Posterior vena cava (tissue), 2 donors: ENCODE measurements at regions not wholly inside any gene's neighbourhood (a gene's known extent, or its start where the extent isn't known, plus 50 kb on each side); places are given as distances from the start of the nearest gene placed in this dataset.
"Not testable (repeated sequence)": the region's sequence is repeated elsewhere in the genome, so short reads cannot be mapped to it uniquely, and the experiment has no call there.

ENCODE experiments used
- DNase-seq: peaks from one replicate; pipeline ENCODE4 v3.0.0-alpha.2; 2020; ENCODE audit warnings: low spot score
- intact Hi-C, 2 donors: fragments of 100-400 bp; cut with DNase I; formaldehyde crosslinking; loops; one replicate each; pipeline versions ENCODE4 v1.14.1 to v1.14.2; 2022 to 2023
- donor health status: DM: yes; HTN: yes; CAD: no.
- donor health status: DM: yes; HTN: yes; CAD: no.

GRCh38 chr1:208343226-208343625 is 99.0 kb upstream of the PLXNA2 start:
- DNase-seq, result no peak
- intact Hi-C loops, result no loop called here

DNA sequence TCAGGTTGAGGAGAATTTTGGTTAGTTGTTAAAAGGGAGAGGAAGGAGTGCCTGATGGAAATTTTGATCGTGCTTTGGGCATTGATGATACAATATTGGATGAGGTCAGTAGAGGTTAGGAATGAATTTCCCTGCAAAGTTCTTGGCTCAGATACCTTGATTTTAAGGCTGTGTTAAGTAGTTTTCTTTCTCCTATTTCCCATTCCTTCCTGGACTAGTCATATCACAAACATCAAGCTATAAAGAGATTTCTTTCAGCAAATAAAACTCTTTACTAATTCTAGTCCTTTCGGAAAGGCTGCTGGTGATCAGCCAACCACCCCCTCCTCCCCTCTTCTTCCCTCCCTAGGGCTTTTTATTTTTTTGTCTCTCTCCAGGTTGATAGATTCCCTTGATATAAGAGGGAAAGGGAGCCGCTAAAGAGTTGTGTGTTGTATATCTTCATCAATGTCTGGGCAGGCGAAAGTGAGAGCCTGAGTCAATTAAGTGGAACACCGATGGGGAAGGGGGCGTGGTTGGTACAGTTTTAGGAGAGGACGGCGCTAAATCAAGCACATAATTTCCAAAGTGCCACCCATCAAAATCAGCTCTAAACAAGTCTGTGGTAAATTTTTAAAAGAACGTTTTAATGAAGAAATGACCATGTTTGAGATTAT is 100.1 kb upstream of the PLXNA2 start:
- DNase-seq, result no peak
- intact Hi-C loops, result no loop called here

- no peak for DNase-seq
- intact Hi-C loops, result no loop called here
These were observed 103.0 kb upstream of the PLXNA2 start for GRCh38 chr1:208347191-208347590.

DNA sequence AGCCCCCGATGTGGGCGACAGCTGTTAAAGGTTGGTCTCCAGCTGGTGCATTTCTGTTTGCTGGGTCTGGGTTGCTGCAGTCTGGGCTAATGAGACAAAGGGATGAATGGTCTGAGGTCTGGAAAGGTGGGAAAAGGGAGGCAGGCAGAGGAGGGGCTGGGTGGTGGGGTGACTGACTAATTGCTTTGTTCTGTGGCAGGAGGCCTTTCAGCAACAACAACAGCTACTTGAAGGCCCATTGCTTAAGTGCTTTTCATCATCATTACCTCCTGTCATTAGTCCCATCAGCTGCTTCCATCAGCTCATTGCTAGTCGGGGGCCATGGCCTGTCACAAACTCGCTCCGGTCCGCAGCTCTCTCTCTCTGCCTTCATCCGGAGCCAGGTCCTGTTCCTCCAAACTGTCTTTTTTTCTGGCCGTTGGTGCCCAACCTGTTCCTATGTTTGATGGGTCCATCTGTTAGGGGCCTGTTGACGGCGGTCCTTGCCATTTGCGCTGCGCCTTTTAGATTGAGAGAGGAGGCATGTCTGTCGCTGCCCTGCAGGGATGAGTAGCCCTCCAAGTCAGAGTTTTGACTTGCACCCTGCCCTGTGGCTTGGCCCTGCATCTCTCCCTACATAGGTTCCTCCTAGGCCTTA is 105.6 kb upstream of the PLXNA2 start:
- intact Hi-C loops, result no loop called here
- DNase-seq, result no peak

GRCh38 chr1:208350815-208351214 is 106.6 kb upstream of the PLXNA2 start:
- intact Hi-C loops, result no loop called here
- no peak for DNase-seq

DNA sequence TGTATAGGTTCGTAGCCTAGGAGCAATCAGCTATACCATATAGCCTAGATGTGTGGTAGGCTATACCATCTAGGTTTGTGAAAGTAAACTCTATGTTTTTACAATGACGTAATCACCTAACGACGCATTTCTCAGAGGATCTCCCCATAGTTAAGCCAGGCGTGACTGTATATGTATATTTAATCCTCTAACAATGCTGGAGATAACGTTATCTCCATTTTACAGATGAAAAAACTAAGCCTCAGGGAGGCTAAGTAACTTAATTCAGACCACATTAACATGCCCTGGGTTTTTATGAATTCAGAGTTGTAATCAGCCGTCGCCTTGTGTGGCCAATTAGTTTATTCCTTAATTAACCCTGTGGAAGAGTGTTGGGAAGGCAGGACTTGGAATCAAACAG is 107.7 kb upstream of the PLXNA2 start:
- intact Hi-C loops, result no loop called here
- DNase-seq, result no peak

DNA sequence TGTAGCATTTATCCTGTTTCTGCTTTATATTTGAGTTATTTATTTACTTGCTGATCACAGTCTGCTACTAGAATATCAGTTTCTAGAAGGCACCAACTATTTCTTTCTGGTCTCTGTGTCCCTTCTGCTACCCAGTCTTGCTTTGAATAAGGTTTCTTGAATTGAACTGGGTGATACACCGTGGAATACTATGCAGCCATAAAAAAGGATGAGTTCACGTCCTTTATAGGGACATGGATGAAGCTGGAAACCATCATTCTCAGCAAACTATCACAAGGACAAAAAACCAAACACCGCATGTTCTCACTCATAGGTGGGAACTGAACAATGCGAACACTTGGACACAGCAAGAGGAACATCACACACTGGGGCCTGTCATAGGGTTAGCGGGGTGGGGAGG is 109.6 kb upstream of the PLXNA2 start:
- DNase-seq, intact Hi-C loops: not testable (repeated sequence)

DNA sequence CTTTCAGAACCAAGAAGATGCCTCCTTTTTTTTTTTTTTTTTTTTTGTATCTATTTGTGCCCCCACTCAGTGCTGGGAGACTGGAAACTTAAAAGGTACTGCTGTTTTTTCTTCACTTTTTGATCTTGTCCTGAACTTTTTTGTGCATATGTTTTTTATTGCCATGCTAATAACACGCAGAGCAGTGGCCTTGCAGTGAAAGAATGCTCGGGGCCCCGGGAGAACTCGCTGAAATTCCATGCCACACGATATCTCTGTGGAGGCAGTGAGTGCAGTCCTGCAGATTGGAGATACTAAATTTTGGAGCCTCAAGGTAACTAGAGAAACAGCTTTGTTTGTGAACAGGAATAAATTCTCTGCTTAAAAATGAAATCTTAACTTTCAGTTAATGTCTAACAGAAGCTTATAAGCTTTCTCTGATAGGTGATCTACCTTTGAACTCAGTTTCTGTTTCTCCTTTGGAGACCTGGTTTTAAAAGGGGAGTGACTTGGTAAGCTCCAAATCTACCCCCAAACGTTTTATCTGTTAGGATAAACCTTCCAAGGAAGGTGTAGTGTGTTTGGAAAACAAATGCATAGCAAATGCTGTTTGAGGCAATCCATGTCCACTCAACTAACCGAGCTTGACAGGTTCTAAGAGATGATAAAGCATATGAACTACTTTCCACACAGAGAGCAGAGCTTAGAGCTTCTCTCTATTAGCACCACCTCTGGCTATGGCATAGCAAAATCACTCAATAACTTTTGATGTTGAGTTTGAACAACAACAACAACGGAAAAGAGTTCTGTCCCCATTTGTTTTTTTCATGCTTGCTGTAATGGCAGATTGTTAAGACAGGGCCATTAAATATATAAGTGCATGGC is 113.7 kb upstream of the PLXNA2 start:
- DNase-seq, result no peak
- intact Hi-C loops, result no loop called here

GRCh38 chr1:208358651-208359050 is 114.5 kb upstream of the PLXNA2 start:
- intact Hi-C loops, result no loop called here
- no peak for DNase-seq

GRCh38 chr1:208362011-208362410 is 117.8 kb upstream of the PLXNA2 start:
- intact Hi-C loops, result no loop called here
- no peak for DNase-seq

DNA sequence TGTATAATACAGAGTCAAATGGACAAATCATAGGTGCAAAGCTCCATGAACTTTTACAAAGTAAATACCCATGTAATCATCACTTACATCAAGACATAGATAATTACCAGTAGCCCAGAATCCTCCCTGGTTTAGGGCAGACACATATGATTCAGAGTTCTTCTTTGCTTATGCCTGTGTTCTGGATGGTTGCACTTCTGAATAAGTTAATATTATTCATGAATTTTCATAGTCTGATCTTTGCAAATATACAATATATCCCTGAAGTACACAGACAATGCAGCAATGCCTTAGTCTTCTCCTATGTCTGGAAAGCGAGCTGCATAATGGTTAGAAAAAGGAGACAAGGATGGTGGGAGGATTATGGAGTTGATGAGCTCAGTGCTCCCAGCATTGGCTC is 122.4 kb upstream of the PLXNA2 start:
- DNase-seq, result no peak
- intact Hi-C loops, result no loop called here

GRCh38 chr1:208369045-208369444 is 124.9 kb upstream of the PLXNA2 start:
- intact Hi-C loops, result no loop called here
- no peak for DNase-seq

DNA sequence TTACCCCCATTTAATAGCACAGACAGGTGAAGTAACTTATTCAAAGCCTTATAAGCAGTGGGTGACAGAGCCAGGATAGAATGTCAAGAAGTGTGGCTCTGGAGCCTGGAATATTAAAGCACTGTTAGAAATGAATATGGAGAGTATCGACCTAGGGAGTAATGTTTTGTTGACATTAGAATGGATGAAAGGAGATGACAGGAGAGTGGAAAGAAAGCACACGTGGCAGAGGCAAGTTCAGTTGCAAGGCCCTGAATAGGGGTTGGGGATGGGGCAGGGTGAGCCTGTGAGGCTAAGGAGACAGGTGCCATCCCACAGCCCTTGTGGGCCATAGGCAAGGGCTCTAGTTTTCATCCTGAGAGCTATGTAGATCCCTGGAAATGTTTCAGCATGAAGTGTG is 125.5 kb upstream of the PLXNA2 start:
- no peak for DNase-seq
- intact Hi-C loops, result no loop called here

DNA sequence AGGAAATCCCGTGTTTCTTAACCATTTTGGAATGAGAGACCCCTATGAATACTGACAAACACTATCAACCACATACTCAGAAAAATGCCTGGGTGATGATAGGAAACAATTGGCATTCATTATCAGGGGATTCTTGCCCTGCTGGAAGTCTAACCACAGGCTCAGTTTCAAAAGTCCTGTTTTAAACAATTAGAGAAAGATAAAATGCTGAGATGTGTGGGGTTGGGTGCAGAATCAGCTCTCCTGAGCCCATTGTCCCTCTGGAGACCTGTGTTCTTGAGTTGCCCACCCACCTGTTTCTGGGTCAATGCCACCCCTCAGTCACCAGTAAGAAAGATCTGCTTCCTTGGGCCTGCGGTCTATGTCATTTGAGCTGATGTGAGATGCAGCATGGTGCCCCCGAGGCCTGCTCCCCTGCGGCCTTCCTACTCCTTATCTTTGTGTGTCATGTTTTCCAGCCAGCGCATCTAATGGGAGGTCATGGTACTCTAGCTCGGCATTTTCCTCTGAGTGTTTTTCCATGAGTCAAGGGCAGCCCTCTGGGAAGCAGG is 130.3 kb upstream of the PLXNA2 start:
- no peak for DNase-seq
- intact Hi-C loops, result no loop called here

GRCh38 chr1:208381481-208381880 is 137.3 kb upstream of the PLXNA2 start:
- intact Hi-C loops, result no loop called here
- no peak for DNase-seq

- no peak for DNase-seq
- intact Hi-C loops, result no loop called here
These were observed 144.0 kb upstream of the PLXNA2 start for GRCh38 chr1:208387908-208388811.

GRCh38 chr1:208393416-208393815 is 149.2 kb upstream of the PLXNA2 start:
- DNase-seq, result no peak
- intact Hi-C loops, result no loop called here

GRCh38 chr1:208393826-208394225 is 149.6 kb upstream of the PLXNA2 start:
- intact Hi-C loops, result no loop called here
- no peak for DNase-seq

DNA sequence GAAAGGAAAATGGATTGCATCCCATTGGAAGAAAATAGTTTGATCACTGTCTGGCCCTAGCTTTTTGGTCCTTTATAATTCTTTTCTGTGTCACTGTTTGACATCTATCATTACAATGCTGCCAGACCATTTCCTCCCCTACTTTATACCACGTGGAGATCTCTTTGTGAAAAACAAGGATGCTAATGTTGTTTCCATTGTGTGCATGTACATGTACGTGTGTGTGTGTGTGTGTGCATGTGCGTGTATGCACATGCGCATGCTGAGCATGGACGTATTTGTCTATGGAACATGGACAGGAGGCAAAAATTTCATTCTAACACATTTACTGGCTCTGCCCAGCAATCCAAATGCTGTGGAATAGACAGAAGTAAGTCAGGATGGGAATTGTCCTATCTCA is 153.1 kb upstream of the PLXNA2 start:
- intact Hi-C loops, result no loop called here
- DNase-seq, result no peak
